K562 (cell line): ENCODE measurements at regions not wholly inside any gene's neighbourhood (a gene's known extent, or its start where the extent isn't known, plus 50 kb on each side); places are given as distances from the start of the nearest gene placed in this dataset.

Experiments used
- ATAC-seq: fragments of 200-7000 bp; cut with Tn5 transposase; 3 replicates; pipeline ENCODE4 v1.9.1; 2020; ENCODE audit warnings: moderate library complexity
- BruUV-seq: library from RNA; stranded (reverse); fragments of 400-500 nt; replicated peaks from 2 replicates; lab custom pipeline; 2021; lab: Mats Ljungman, UMichigan
- CTCF ChIA-PET: fragments of 300-600 bp; formaldehyde crosslinking; extraction: SDS; loops from one replicate; lab custom pipeline; 2021; ENCODE audit warnings: low intra/inter-chr PET ratio; lab: Yijun Ruan, JAX
- POLR2A ChIA-PET: fragments of 300-600, 350-650 bp; sonication (Branson Sonifier 250); formaldehyde crosslinking; extraction: SDS; loops from one replicate; lab custom pipeline; 2021; ENCODE audit warnings: antibody characterized with exemption, inconsistent platforms; lab: Yijun Ruan, JAX
- DNase-seq, 4 experiments: peaks; one replicate each; pipeline versions ENCODE4 v3.0.0 to v3.0.0-alpha.2; 2011 to 2018; ENCODE audit warnings: low spot score in 3 of 4, mixed read lengths in 3 of 4; ENCODE audit errors: extremely low read depth in 1 of 4
- FAIRE-seq: peaks from 2 replicates; lab custom pipeline; 2011; peaks lifted over from hg19 to GRCh38; lab: Jason Lieb, UNC
- H2AFZ ChIP-seq: 2 replicates; pipeline ENCODE4 v1.6.0; 2011; ENCODE audit warnings: low read depth, low read length, control low read depth, inconsistent platforms
- H3K27ac ChIP-seq: fragments of 200-600 bp; 3 replicates; pipeline ENCODE4 v1.8.0; 2011; ENCODE audit warnings: low read depth, mild to moderate bottlenecking, control low read depth, inconsistent platforms, low read length, moderate library complexity, mixed read lengths; ENCODE audit errors: extremely low read depth
- H3K27me3 ChIP-seq, 2 experiments: fragments of 300-600 bp in 1 of 2; 2 replicates in 1 of 2; 3 replicates in 1 of 2; pipeline versions ENCODE4 v1.6.0 to v1.8.0; 2011; ENCODE audit warnings: inconsistent platforms in 2 of 2, low read length in 2 of 2, mild to moderate bottlenecking in 1 of 2, mixed read lengths in 1 of 2, moderate library complexity in 1 of 2; ENCODE audit not compliant: control insufficient read depth in 2 of 2, insufficient read depth in 2 of 2
- H3K36me3 ChIP-seq: fragments of 300-600 bp; 3 replicates; pipeline ENCODE4 v1.8.0; 2011; ENCODE audit warnings: mild to moderate bottlenecking, low read length, inconsistent platforms; ENCODE audit not compliant: control insufficient read depth, insufficient read depth
- H3K4me1 ChIP-seq, 2 experiments: fragments of 200-600 bp in 1 of 2; replicated peaks in 1 of 2; 2 replicates in 1 of 2; 3 replicates in 1 of 2; pipeline versions ENCODE4 v1.5.1 to v1.8.0; 2011; ENCODE audit warnings: inconsistent platforms in 2 of 2, low read length in 2 of 2, mild to moderate bottlenecking in 1 of 2, mixed read lengths in 1 of 2, moderate library complexity in 1 of 2; ENCODE audit not compliant: control insufficient read depth in 2 of 2, insufficient read depth in 2 of 2
- H3K4me2 ChIP-seq: 2 replicates; pipeline ENCODE4 v1.6.1; 2011; ENCODE audit warnings: low read length, control low read depth, inconsistent platforms, mixed read lengths; ENCODE audit not compliant: insufficient read depth
- H3K4me3 ChIP-seq: fragments of 200-600 bp; sonication (generic), shearing (Covaris generic); 2 replicates; pipeline ENCODE4 v1.5.1; 2016; ENCODE audit warnings: control low read depth, inconsistent platforms
- H3K79me2 ChIP-seq: fragments of 200-600 bp; 3 replicates; pipeline ENCODE4 v1.8.0; 2011; ENCODE audit warnings: low read length, inconsistent platforms; ENCODE audit not compliant: control insufficient read depth, insufficient read depth
- H3K9ac ChIP-seq, 2 experiments: 2 replicates each; pipeline versions ENCODE4 v1.6.0 to v1.6.1; 2011; ENCODE audit warnings: low read depth in 2 of 2, low read length in 2 of 2, control low read depth in 1 of 2, inconsistent platforms in 1 of 2, mild to moderate bottlenecking in 1 of 2, mixed read lengths in 1 of 2; ENCODE audit not compliant: insufficient read depth in 1 of 2
- H3K9me1 ChIP-seq: one replicate; pipeline ENCODE4 v1.6.0; 2011; ENCODE audit warnings: inconsistent platforms, mild to moderate bottlenecking, low read length, moderate library complexity; ENCODE audit not compliant: control insufficient read depth, insufficient read depth
- H3K9me3 ChIP-seq: replicated peaks from 2 replicates; pipeline ENCODE4 v1.5.1; 2011; ENCODE audit warnings: low read depth, low read length, inconsistent platforms; ENCODE audit not compliant: control insufficient read depth, insufficient read depth
- H4K20me1 ChIP-seq: replicated peaks from 2 replicates; pipeline ENCODE4 v1.6.1; 2011; ENCODE audit warnings: low read length, inconsistent platforms, mixed read lengths; ENCODE audit not compliant: control insufficient read depth, insufficient read depth
- AFF1 ChIP-seq, 2 experiments: fragments of 450-650 bp; IDR thresholded peaks; 2 replicates each; pipeline ENCODE4 v1.6.1; 2018; ENCODE audit warnings: mild to moderate bottlenecking in 2 of 2, low read depth in 1 of 2; ENCODE audit not compliant: partially characterized antibody in 2 of 2
- DNMT1 ChIP-seq: fragments of 450-650 bp; IDR thresholded peaks from 2 replicates; pipeline ENCODE4 v1.6.1; 2016; ENCODE audit warnings: antibody characterized with exemption, mild to moderate bottlenecking
- E2F4 ChIP-seq: sonication (generic); formaldehyde crosslinking; IDR thresholded peaks from 2 replicates; pipeline ENCODE4 v1.8.0; 2022; ENCODE audit warnings: mild to moderate bottlenecking, low read depth, missing genetic modification reagents
- E2F8 ChIP-seq: fragments of 450-650 bp; IDR thresholded peaks from 2 replicates; pipeline ENCODE4 v1.7.1; 2018; ENCODE audit warnings: mild to moderate bottlenecking, low read depth; ENCODE audit not compliant: partially characterized antibody
- KAT2B ChIP-seq: IDR thresholded peaks from one replicate; pipeline ENCODE4 v1.6.1; 2012; ENCODE audit warnings: low read depth, mild to moderate bottlenecking, control low read depth, inconsistent platforms, low read length, moderate library complexity
- MED1 ChIP-seq: sonication (generic); formaldehyde crosslinking; IDR thresholded peaks from 2 replicates; pipeline ENCODE4 v1.8.1; 2023; ENCODE audit warnings: missing genetic modification reagents, borderline replicate concordance
- POU5F1 ChIP-seq: fragments of 150-350 bp; IDR thresholded peaks from 2 replicates; pipeline ENCODE4 v1.6.1; 2014; ENCODE audit warnings: borderline replicate concordance, low read length, low read depth, mild to moderate bottlenecking; ENCODE audit not compliant: partially characterized antibody
- PPARD ChIP-seq: fragments of 250-450 bp; sonication (Bioruptor Pico); IDR thresholded peaks from 2 replicates; pipeline ENCODE4 v1.8.0; 2022; ENCODE audit warnings: inconsistent platforms, mild to moderate bottlenecking, moderate library complexity
- THRA ChIP-seq: fragments of 450-650 bp; IDR thresholded peaks from 2 replicates; pipeline ENCODE4 v1.6.1; 2017; ENCODE audit warnings: mild to moderate bottlenecking, moderate library complexity
- YY1 ChIP-seq, 3 experiments: IDR thresholded peaks; 2 replicates each; pipeline ENCODE4 v1.6.1; 2011; ENCODE audit warnings: low read length in 2 of 3, mild to moderate bottlenecking in 2 of 3, moderate library complexity in 2 of 3, borderline replicate concordance in 1 of 3, control low read depth in 1 of 3, low read depth in 1 of 3; ENCODE audit not compliant: insufficient read depth in 3 of 3, insufficient replicate concordance in 2 of 3, control insufficient read depth in 1 of 3, insufficient read length in 1 of 3; ENCODE audit errors: extremely low read depth in 1 of 3
- ZBTB1 ChIP-seq: sonication (generic); formaldehyde crosslinking; IDR thresholded peaks from 2 replicates; pipeline ENCODE4 v1.8.1; 2023; ENCODE audit warnings: missing genetic modification reagents, low read depth, mild to moderate bottlenecking, borderline replicate concordance
- ZNF140 ChIP-seq: fragments of 250-450 bp; sonication (Bioruptor Pico); IDR thresholded peaks from 2 replicates; pipeline ENCODE4 v1.8.0; 2021; ENCODE audit warnings: moderate library complexity, mild to moderate bottlenecking, inconsistent platforms
- WGBS: fragments of 100-300 bp; shearing (Covaris generic); methylation state at CpG from one replicate; pipeline ENCODE4 v1.1.6; 2016; ENCODE audit warnings: low coverage, mixed read lengths; ENCODE audit not compliant: insufficient coverage; ENCODE audit errors: missing lambda C conversion rate; 5-methylcytosine and 5-hydroxymethylcytosine counted together
- in situ Hi-C: fragments of 300-500 bp; cut with MboI; formaldehyde crosslinking; loops from 4 replicates; pipeline ENCODE4 v1.15.0; 2018; ENCODE audit warnings: inconsistent platforms, mixed read lengths
- intact Hi-C: fragments of 100-400 bp; cut with micrococcal nuclease; formaldehyde crosslinking; loops from 2 replicates; pipeline ENCODE4 v1.14.2; 2022

- whole genome bisulfite sequencing: 2% methylated on average over 4 of the region's 4 CpGs
- POLR2A ChIA-PET: interaction anchor here (0.9 kb wide), 1 partner anchor 51 kb away, joined by 3 read pairs; no protein-coding TSS in a partner anchor
- in situ Hi-C loops: no loop called here
- TF ChIP-seq YY1 (IDR thresholded peaks at IDR 0.05; ENCODE audit: borderline replicate concordance in 1 of 3, control insufficient read depth in 1 of 3, extremely low read depth in 1 of 3, insufficient read depth in 3 of 3, insufficient read length in 1 of 3, insufficient replicate concordance in 2 of 3, low read depth in 1 of 3, low read length in 2 of 3) (no peak), E2F4 (CRISPR knock-in tag) (no peak), DNMT1 (no peak), KAT2B (no peak), MED1 (CRISPR knock-in tag) (no peak), PPARD (CRISPR knock-in tag) (no peak), E2F8 (no peak), AFF1 (IDR thresholded peaks at IDR 0.05; ENCODE audit: low read depth in 1 of 2, partially characterized antibody in 2 of 2) (no peak), ZBTB1 (CRISPR knock-in tag) (no peak), POU5F1 (no peak), THRA (no peak), ZNF140 (CRISPR knock-in tag) (no peak)
These were observed 77.6 kb upstream of the PPP1R3A start for GRCh38 chr7:113996405-113996804.

More at GRCh38 chr7:113996405-113996804, 77.6 kb upstream of the PPP1R3A start:
- DNase-seq (no peak), ATAC-seq (no peak), FAIRE-seq (no peak)
- Histone ChIP-seq H3K27ac (no peak overlapping the region), H3K4me3 (no peak overlapping the region), H3K79me2 (no peaks in the 10 kb centered on the region), H3K9ac (no peak overlapping the region), H3K4me1 (no peaks in the 10 kb centered on the region), H4K20me1 (no peaks in the 10 kb centered on the region), H3K27me3 (no peaks in the 10 kb centered on the region), H3K36me3 (no peaks in the 10 kb centered on the region), H3K9me3 (no peaks in the 10 kb centered on the region), H3K4me2 (no peak overlapping the region), H3K9me1 (no peaks in the 10 kb centered on the region), H2AFZ (no peak overlapping the region)
- CTCF ChIA-PET: interaction anchor here (0.7 kb wide), 1 partner anchor 1986 kb away, joined by 3 read pairs; no protein-coding TSS in a partner anchor
- intact Hi-C loops: no loop called here
- BruUV-seq: no TSS peak
